ENCODE measurements at regions not wholly inside any gene's neighbourhood (a gene's known extent, or its start where the extent isn't known, plus 50 kb on each side); places are given as distances from the start of the nearest gene placed in this dataset.

- Histone ChIP-seq H3K36me3 (no peaks in the 10 kb centered on the region), H3K27me3 (no peaks in the 10 kb centered on the region), H3K9me3 (no peaks in the 10 kb centered on the region), H3K4me1 (no peaks in the 10 kb centered on the region), H3K27ac (no peak overlapping the region), H3K4me3 (no peak overlapping the region)
- DNase-seq: no peak
- no peak for TF ChIP-seq CTCF (IDR thresholded peaks at IDR 0.05)
- intact Hi-C loops (cut with DNase I; ENCODE audit: low total_unique reads): no loop called here
Observed at GRCh38 chr2:155830817-155831579, 501.5 kb downstream of the NR4A2 start.

- no peaks in the 10 kb centered on the region for H3K9me3 ChIP-seq
- no peak for TF ChIP-seq CTCF (IDR thresholded peaks at IDR 0.05)
- no peak for DNase-seq
- H3K4me1 ChIP-seq: no peaks in the 10 kb centered on the region
- no peaks in the 10 kb centered on the region for H3K27me3 ChIP-seq
- no peaks in the 10 kb centered on the region for H3K36me3 ChIP-seq
- intact Hi-C loops (cut with DNase I; ENCODE audit: low total_unique reads): no loop called here
- no peak overlapping the region for H3K27ac ChIP-seq
- H3K4me3 ChIP-seq: no peak overlapping the region
Observed at GRCh38 chr2:155830351-155830750, 502.2 kb downstream of the NR4A2 start.

- no peaks in the 10 kb centered on the region for H3K27me3 ChIP-seq
- H3K4me3 ChIP-seq: no peak overlapping the region
- no peak for DNase-seq
- TF ChIP-seq CTCF (IDR thresholded peaks at IDR 0.05): no peak
- no peak overlapping the region for H3K27ac ChIP-seq
- H3K4me1 ChIP-seq: no peaks in the 10 kb centered on the region
- intact Hi-C loops (cut with DNase I; ENCODE audit: low total_unique reads): no loop called here
- no peaks in the 10 kb centered on the region for H3K36me3 ChIP-seq
- H3K9me3 ChIP-seq: no peaks in the 10 kb centered on the region
Observed at GRCh38 chr2:155825876-155826275, 506.6 kb downstream of the NR4A2 start.

- H3K27me3 ChIP-seq: no peaks in the 10 kb centered on the region
- intact Hi-C loops (cut with DNase I; ENCODE audit: low total_unique reads): no loop called here
- no peak for DNase-seq
- H3K36me3 ChIP-seq: no peaks in the 10 kb centered on the region
- no peak overlapping the region for H3K4me3 ChIP-seq
- H3K9me3 ChIP-seq: no peaks in the 10 kb centered on the region
- H3K27ac ChIP-seq: no peak overlapping the region
- no peak for TF ChIP-seq CTCF (IDR thresholded peaks at IDR 0.05)
- no peaks in the 10 kb centered on the region for H3K4me1 ChIP-seq
Observed at GRCh38 chr2:155815851-155816250, 516.7 kb downstream of the NR4A2 start.

GRCh38 chr2:155815275-155815674 is 517.2 kb downstream of the NR4A2 start:
- intact Hi-C loops (cut with DNase I; ENCODE audit: low total_unique reads): no loop called here
- TF ChIP-seq CTCF (IDR thresholded peaks at IDR 0.05): no peak
- Histone ChIP-seq H3K36me3 (no peaks in the 10 kb centered on the region), H3K4me3 (no peak overlapping the region), H3K27me3 (no peaks in the 10 kb centered on the region), H3K4me1 (no peaks in the 10 kb centered on the region), H3K27ac (no peak overlapping the region), H3K9me3 (no peaks in the 10 kb centered on the region)
- no peak for DNase-seq

- no peaks in the 10 kb centered on the region for H3K4me1 ChIP-seq
- no peak overlapping the region for H3K27ac ChIP-seq
- H3K4me3 ChIP-seq: no peak overlapping the region
- H3K36me3 ChIP-seq: no peaks in the 10 kb centered on the region
- H3K9me3 ChIP-seq: no peaks in the 10 kb centered on the region
- TF ChIP-seq CTCF (IDR thresholded peaks at IDR 0.05): no peak
- no peaks in the 10 kb centered on the region for H3K27me3 ChIP-seq
- intact Hi-C loops (cut with DNase I; ENCODE audit: low total_unique reads): no loop called here
- no peak for DNase-seq
Observed at GRCh38 chr2:155810411-155810810, 522.1 kb downstream of the NR4A2 start.
